ENCODE measurements at regions not wholly inside any gene's neighbourhood (a gene's known extent, or its start where the extent isn't known, plus 50 kb on each side); places are given as distances from the start of the nearest gene placed in this dataset.

GRCh38 chr3:166191411-166191810 lies 354.2 kb upstream of the BCHE start:
- TF ChIP-seq POLR2AphosphoS5 (IDR thresholded peaks at IDR 0.05; ENCODE audit: low read depth, low read length) (no peak), SPI1 (IDR thresholded peaks at IDR 0.05; ENCODE audit: low read depth, low read length) (no peak), PAX5 (IDR thresholded peaks at IDR 0.05; ENCODE audit: insufficient read depth, low read length, severe bottlenecking) (no peak), POU2F2 (IDR thresholded peaks at IDR 0.05; ENCODE audit: low read depth, low read length) (no peak), POLR2A (IDR thresholded peaks at IDR 0.05; ENCODE audit: low read depth, low read length) (no peak), TAF1 (IDR thresholded peaks at IDR 0.05; ENCODE audit: low read depth, low read length) (no peak)
- FAIRE-seq (no peak), DNase-seq (ENCODE audit: insufficient read length, low spot score) (no peak)

- TF ChIP-seq PAX5 (IDR thresholded peaks at IDR 0.05; ENCODE audit: insufficient read depth, low read length, severe bottlenecking) (no peak), TAF1 (IDR thresholded peaks at IDR 0.05; ENCODE audit: low read depth, low read length) (no peak), POLR2A (IDR thresholded peaks at IDR 0.05; ENCODE audit: low read depth, low read length) (no peak), SPI1 (IDR thresholded peaks at IDR 0.05; ENCODE audit: low read depth, low read length) (no peak), POU2F2 (IDR thresholded peaks at IDR 0.05; ENCODE audit: low read depth, low read length) (no peak), POLR2AphosphoS5 (IDR thresholded peaks at IDR 0.05; ENCODE audit: low read depth, low read length) (no peak)
- FAIRE-seq (no peak), DNase-seq (ENCODE audit: insufficient read length, low spot score) (no peak)
These were observed 353.1 kb upstream of the BCHE start for GRCh38 chr3:166190360-166190759.

DNA sequence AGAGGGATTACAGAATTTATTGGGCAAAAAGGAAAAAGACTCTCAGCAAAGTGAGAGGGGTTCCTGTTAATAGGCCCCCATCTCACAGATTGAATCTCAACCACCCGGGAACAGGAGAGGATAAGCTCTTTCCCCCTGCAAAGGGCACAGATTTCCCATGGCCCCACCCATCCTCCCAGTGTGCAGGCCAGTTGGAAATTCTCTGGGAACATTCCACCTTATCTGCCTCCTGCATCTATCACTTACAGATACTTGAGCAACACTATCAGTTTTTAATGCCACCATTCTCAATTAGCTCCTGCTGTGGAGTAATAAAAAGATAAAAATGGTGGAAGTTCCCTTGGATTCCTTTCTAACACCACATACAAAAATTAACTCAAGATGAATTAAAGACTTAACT lies 350.0 kb upstream of the BCHE start:
- no peak for FAIRE-seq
- no peak for DNase-seq (ENCODE audit: insufficient read length, low spot score)
- no peak for TF ChIP-seq SPI1 (IDR thresholded peaks at IDR 0.05; ENCODE audit: low read depth, low read length)
- TF ChIP-seq TAF1 (IDR thresholded peaks at IDR 0.05; ENCODE audit: low read depth, low read length): no peak
- no peak for TF ChIP-seq POLR2A (IDR thresholded peaks at IDR 0.05; ENCODE audit: low read depth, low read length)
- TF ChIP-seq PAX5 (IDR thresholded peaks at IDR 0.05; ENCODE audit: insufficient read depth, low read length, severe bottlenecking): no peak
- no peak for TF ChIP-seq POU2F2 (IDR thresholded peaks at IDR 0.05; ENCODE audit: low read depth, low read length)
- TF ChIP-seq POLR2AphosphoS5 (IDR thresholded peaks at IDR 0.05; ENCODE audit: low read depth, low read length): no peak

GRCh38 chr3:166186003-166186402 lies 348.8 kb upstream of the BCHE start:
- DNase-seq (ENCODE audit: insufficient read length, low spot score) (no peak), FAIRE-seq (no peak)

GRCh38 chr3:166177130-166177529 lies 339.9 kb upstream of the BCHE start:
- TF ChIP-seq POLR2AphosphoS5 (IDR thresholded peaks at IDR 0.05; ENCODE audit: low read depth, low read length) (no peak), PAX5 (IDR thresholded peaks at IDR 0.05; ENCODE audit: insufficient read depth, low read length, severe bottlenecking) (no peak), TAF1 (IDR thresholded peaks at IDR 0.05; ENCODE audit: low read depth, low read length) (no peak), POLR2A (IDR thresholded peaks at IDR 0.05; ENCODE audit: low read depth, low read length) (no peak), POU2F2 (IDR thresholded peaks at IDR 0.05; ENCODE audit: low read depth, low read length) (no peak), SPI1 (IDR thresholded peaks at IDR 0.05; ENCODE audit: low read depth, low read length) (no peak)
- FAIRE-seq (no peak), DNase-seq (ENCODE audit: insufficient read length, low spot score) (no peak)

More at GRCh38 chr3:166186003-166186402, 348.8 kb upstream of the BCHE start:
- TF ChIP-seq POLR2AphosphoS5 (IDR thresholded peaks at IDR 0.05; ENCODE audit: low read depth, low read length) (no peak), SPI1 (IDR thresholded peaks at IDR 0.05; ENCODE audit: low read depth, low read length) (no peak), POLR2A (IDR thresholded peaks at IDR 0.05; ENCODE audit: low read depth, low read length) (no peak), TAF1 (IDR thresholded peaks at IDR 0.05; ENCODE audit: low read depth, low read length) (no peak)

DNA sequence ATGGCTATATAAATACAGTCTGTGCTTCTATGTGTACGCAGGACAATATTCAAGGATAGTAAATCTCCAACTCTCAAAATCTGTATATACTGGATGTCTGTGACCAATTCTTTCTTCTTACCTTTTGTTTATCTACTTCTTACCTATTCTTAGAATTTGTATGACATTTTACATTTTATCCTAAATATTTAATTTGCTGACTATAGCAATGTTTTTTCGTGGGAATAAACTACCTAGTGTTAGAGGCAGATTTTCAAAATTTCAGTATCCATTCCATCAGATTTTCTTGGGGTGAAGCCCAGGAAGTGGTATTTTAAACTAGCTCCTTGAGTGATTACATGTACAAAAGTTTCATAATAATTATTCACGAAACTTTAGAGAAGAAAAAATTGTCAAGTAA lies 334.5 kb upstream of the BCHE start:
- TF ChIP-seq PAX5 (IDR thresholded peaks at IDR 0.05; ENCODE audit: insufficient read depth, low read length, severe bottlenecking) (no peak), POLR2A (IDR thresholded peaks at IDR 0.05; ENCODE audit: low read depth, low read length) (no peak), TAF1 (IDR thresholded peaks at IDR 0.05; ENCODE audit: low read depth, low read length) (no peak), POU2F2 (IDR thresholded peaks at IDR 0.05; ENCODE audit: low read depth, low read length) (no peak)
- DNase-seq (ENCODE audit: insufficient read length, low spot score): no peak
- FAIRE-seq: no peak

DNA sequence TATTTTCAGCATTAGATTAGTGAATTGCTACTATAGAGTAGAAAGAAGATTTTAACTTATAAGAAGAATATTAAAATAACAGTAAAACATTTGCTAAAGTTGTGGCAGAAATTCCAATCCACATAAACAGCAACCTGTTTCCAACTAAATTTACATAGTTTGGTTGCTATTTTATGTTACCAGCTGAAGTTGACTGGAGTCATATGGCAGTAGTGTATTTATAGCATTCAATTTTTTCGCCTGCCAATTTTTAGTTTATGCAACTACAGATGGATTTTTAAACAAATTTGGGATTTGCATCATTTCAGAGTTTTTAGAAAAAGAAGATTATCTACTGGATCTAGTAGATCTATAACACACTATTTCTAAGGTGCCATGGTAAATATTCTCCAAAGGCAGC lies 332.5 kb upstream of the BCHE start:
- TF ChIP-seq POLR2AphosphoS5 (IDR thresholded peaks at IDR 0.05; ENCODE audit: low read depth, low read length) (no peak), POLR2A (IDR thresholded peaks at IDR 0.05; ENCODE audit: low read depth, low read length) (no peak)
- FAIRE-seq (no peak), DNase-seq (ENCODE audit: insufficient read length, low spot score) (no peak)

DNA sequence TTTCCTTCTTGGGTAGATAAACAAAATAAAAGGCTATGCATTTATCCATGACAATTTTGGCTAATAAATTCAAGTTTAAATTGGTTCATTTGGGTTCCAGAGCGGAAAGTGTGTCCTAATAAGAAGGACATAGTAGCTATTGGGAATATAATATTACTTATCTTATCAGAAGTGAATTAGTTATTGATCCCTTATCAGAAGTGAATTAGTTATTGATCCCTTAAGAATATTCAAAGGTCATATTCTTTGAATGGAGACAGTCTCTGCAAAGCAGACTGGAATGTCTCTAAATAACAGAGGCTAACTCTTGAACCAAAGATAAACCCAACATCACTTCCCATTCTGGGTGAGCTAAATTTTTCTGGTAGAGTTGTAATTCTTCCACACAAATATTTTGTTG lies 290.7 kb upstream of the BCHE start:
- DNase-seq (ENCODE audit: insufficient read length, low spot score) (no peak), FAIRE-seq (no peak)
- TF ChIP-seq POU2F2 (IDR thresholded peaks at IDR 0.05; ENCODE audit: low read depth, low read length) (no peak), POLR2AphosphoS5 (IDR thresholded peaks at IDR 0.05; ENCODE audit: low read depth, low read length) (no peak), SPI1 (IDR thresholded peaks at IDR 0.05; ENCODE audit: low read depth, low read length) (no peak), POLR2A (IDR thresholded peaks at IDR 0.05; ENCODE audit: low read depth, low read length) (no peak), PAX5 (IDR thresholded peaks at IDR 0.05; ENCODE audit: insufficient read depth, low read length, severe bottlenecking) (no peak)

DNA sequence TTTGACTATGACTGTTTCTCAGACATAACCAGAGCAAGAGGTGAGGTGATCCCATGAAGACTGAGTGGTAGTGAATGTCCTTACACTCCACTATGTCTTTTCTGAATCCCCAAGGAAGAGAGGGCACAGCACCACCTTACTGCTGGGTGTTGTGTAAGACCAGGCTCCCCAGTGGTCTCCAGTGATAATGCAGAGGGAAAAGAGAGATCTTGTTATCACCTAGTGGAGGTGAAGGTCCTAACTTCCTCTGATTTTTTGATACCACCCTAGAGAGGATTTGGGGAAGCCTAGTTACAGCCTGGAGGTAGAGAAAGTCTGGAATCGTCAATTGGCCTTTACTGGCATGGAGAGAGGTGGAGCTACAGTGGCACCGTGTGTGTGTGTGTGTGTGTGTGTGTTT lies 288.0 kb upstream of the BCHE start:
- DNase-seq (ENCODE audit: insufficient read length, low spot score) (no peak), FAIRE-seq (no peak)
- TF ChIP-seq PAX5 (IDR thresholded peaks at IDR 0.05; ENCODE audit: insufficient read depth, low read length, severe bottlenecking): no peak
- no peak for TF ChIP-seq SPI1 (IDR thresholded peaks at IDR 0.05; ENCODE audit: low read depth, low read length)
- TF ChIP-seq POLR2AphosphoS5 (IDR thresholded peaks at IDR 0.05; ENCODE audit: low read depth, low read length): no peak
- TF ChIP-seq POLR2A (IDR thresholded peaks at IDR 0.05; ENCODE audit: low read depth, low read length): no peak
- no peak for TF ChIP-seq POU2F2 (IDR thresholded peaks at IDR 0.05; ENCODE audit: low read depth, low read length)
- no peak for TF ChIP-seq TAF1 (IDR thresholded peaks at IDR 0.05; ENCODE audit: low read depth, low read length)

DNA sequence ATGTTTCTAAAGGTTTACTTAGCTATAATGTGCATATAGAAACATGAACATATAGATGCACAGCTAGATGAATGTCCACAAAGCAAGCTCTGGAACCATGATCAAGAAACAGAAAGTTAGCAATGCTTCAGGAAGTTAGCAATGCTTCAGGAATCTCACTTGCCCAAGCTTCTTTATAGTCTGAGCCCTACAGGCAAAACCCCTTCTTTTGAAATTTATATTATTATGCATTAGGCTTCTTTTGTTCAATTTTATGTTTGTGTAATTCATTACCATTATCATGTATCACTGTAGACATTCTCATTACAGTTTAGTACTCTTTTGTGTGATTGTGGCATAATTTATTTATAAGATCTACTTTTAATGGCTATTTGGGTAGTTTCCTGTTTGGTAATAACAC lies 286.4 kb upstream of the BCHE start:
- no peak for FAIRE-seq
- DNase-seq (ENCODE audit: insufficient read length, low spot score): no peak
- TF ChIP-seq TAF1 (IDR thresholded peaks at IDR 0.05; ENCODE audit: low read depth, low read length) (no peak), PAX5 (IDR thresholded peaks at IDR 0.05; ENCODE audit: insufficient read depth, low read length, severe bottlenecking) (no peak), POLR2A (IDR thresholded peaks at IDR 0.05; ENCODE audit: low read depth, low read length) (no peak), POLR2AphosphoS5 (IDR thresholded peaks at IDR 0.05; ENCODE audit: low read depth, low read length) (no peak), POU2F2 (IDR thresholded peaks at IDR 0.05; ENCODE audit: low read depth, low read length) (no peak), SPI1 (IDR thresholded peaks at IDR 0.05; ENCODE audit: low read depth, low read length) (no peak)
